ENCODE measurements at regions not wholly inside any gene's neighbourhood (a gene's known extent, or its start where the extent isn't known, plus 50 kb on each side); places are given as distances from the start of the nearest gene placed in this dataset.

DNA sequence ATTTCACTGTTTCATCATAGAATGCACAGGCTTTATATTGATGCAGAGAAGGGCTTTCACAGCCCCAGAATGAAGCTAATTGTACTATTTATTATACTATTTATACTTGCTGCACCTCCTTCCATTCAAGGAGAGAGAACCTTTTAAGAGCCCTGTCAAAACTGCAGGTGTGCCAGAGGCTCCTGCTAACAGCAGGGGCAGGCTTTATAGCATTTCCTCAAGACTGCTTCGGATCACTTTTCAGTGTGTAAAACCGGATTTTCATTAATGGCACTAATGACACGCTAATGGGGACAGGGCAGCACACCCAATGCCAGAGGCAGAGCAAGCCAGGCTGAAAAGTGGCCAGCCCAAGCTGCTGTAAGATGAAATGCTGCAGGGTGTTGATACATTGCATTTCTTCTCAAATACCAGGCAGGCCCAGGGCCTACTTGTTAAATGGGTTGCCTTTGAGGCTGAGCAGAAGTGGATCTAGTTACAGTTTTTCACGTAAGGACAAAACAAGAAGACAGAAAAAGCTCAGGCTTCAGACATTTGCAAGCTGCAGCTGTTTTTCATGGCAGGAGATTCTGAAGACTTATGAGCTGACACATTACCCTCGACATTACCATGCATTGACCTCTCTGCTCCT lies 487.7 kb upstream of the BTBD3 start (continued):
- TF ChIP-seq, protein P1, sequence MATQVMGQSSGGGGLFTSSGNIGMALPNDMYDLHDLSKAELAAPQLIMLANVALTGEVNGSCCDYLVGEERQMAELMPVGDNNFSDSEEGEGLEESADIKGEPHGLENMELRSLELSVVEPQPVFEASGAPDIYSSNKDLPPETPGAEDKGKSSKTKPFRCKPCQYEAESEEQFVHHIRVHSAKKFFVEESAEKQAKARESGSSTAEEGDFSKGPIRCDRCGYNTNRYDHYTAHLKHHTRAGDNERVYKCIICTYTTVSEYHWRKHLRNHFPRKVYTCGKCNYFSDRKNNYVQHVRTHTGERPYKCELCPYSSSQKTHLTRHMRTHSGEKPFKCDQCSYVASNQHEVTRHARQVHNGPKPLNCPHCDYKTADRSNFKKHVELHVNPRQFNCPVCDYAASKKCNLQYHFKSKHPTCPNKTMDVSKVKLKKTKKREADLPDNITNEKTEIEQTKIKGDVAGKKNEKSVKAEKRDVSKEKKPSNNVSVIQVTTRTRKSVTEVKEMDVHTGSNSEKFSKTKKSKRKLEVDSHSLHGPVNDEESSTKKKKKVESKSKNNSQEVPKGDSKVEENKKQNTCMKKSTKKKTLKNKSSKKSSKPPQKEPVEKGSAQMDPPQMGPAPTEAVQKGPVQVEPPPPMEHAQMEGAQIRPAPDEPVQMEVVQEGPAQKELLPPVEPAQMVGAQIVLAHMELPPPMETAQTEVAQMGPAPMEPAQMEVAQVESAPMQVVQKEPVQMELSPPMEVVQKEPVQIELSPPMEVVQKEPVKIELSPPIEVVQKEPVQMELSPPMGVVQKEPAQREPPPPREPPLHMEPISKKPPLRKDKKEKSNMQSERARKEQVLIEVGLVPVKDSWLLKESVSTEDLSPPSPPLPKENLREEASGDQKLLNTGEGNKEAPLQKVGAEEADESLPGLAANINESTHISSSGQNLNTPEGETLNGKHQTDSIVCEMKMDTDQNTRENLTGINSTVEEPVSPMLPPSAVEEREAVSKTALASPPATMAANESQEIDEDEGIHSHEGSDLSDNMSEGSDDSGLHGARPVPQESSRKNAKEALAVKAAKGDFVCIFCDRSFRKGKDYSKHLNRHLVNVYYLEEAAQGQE (IDR thresholded peaks at IDR 0.05; ENCODE audit: unreplicated experiment) = no peak
- TF ChIP-seq NANOG (IDR thresholded peaks at IDR 0.05; ENCODE audit: borderline replicate concordance) (no peak), EZH2 (IDR thresholded peaks at IDR 0.05; ENCODE audit: low read depth, unreplicated experiment) (no peak), JUNB (IDR thresholded peaks at IDR 0.05; ENCODE audit: unreplicated experiment) (no peak)

DNA sequence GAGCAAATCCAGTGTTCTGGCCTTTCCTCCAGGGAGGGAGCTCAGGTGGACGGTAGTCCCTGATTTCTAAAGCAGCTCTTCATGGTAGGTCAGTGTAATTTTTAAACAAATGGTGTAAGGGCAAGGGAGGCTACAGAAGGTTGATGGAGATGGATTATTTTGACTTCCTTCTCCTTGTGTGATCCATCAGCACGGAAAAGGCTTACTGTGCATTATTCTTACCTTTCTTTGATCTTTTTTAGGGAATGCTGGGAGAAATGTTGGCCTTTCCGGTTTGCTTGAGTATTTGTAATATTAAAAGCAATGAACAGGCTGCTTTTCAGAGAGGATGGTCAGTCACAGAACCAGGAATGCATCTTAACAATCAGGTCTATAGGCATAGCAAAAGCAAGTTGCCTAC lies 487.0 kb upstream of the BTBD3 start:
- Histone ChIP-seq H3K4me2 (no peak overlapping the region), H3K4me1 (ENCODE audit: insufficient read depth) (peaks cover 6% of the 10 kb centered on the region; the same call in 1 of the 2 replicates), H3F3A (replicated peaks; ENCODE audit: low read depth) (no peaks in the 10 kb centered on the region), H2AFZ (peak overlapping the region; percentile 53; the same call in 1 of the 2 replicates), H3K36me3 (ENCODE audit: insufficient read depth) (no peaks in the 10 kb centered on the region), H3K79me2 (replicated peaks; ENCODE audit: insufficient read depth) (no peaks in the 10 kb centered on the region), H3K9me2 (ENCODE audit: insufficient read depth) (0 out of 2 replicates have a peak, but pooled peaks cover 4% of the 10 kb centered on the region), H3K27ac (ENCODE audit: low read depth) (no peak overlapping the region), H4K20me1 (replicated peaks; ENCODE audit: insufficient read depth) (no peaks in the 10 kb centered on the region), H3K27me3 (ENCODE audit: insufficient read depth) (no peaks in the 10 kb centered on the region), H3K4me3 (no peak overlapping the region)
- peaks cover 19% of the 10 kb centered on the region for H3K9me3 Mint-ChIP-seq
- no peak for DNase-seq (ENCODE audit: low spot score)
- peaks cover 15% of the 10 kb centered on the region; the same call in 2 of the 3 replicates for H3K36me3 Mint-ChIP-seq (ENCODE audit: low read depth)
- no peaks in the 10 kb centered on the region for H3K27me3 Mint-ChIP-seq (ENCODE audit: insufficient read depth, low read depth, poor library complexity)
- no peak overlapping the region for H3K4me3 Mint-ChIP-seq
- H3K27ac Mint-ChIP-seq = no peak overlapping the region; the same call in 1 of the 2 replicates
- no peak for ATAC-seq
- peaks cover 7% of the 10 kb centered on the region; the same call in 2 of the 3 replicates for H3K4me1 Mint-ChIP-seq
- TF ChIP-seq, protein P2, sequence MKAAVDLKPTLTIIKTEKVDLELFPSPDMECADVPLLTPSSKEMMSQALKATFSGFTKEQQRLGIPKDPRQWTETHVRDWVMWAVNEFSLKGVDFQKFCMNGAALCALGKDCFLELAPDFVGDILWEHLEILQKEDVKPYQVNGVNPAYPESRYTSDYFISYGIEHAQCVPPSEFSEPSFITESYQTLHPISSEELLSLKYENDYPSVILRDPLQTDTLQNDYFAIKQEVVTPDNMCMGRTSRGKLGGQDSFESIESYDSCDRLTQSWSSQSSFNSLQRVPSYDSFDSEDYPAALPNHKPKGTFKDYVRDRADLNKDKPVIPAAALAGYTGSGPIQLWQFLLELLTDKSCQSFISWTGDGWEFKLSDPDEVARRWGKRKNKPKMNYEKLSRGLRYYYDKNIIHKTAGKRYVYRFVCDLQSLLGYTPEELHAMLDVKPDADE (IDR thresholded peaks at IDR 0.05) = no peak
- no peak for TF ChIP-seq STAT1 (IDR thresholded peaks at IDR 0.05; ENCODE audit: unreplicated experiment)
- TF ChIP-seq POLR2AphosphoS5 (IDR thresholded peaks at IDR 0.05; ENCODE audit: low read depth) = no peak
- TF ChIP-seq ZNF114 (CRISPR knock-in tag; IDR thresholded peaks at IDR 0.05) = no peak
- TF ChIP-seq EZH2phosphoT487 (IDR thresholded peaks at IDR 0.05; ENCODE audit: unreplicated experiment) = no peak
- TF ChIP-seq, protein P1 (IDR thresholded peaks at IDR 0.05; ENCODE audit: unreplicated experiment) = no peak
- no peak for TF ChIP-seq JUNB (IDR thresholded peaks at IDR 0.05; ENCODE audit: unreplicated experiment)
- TF ChIP-seq NANOG (IDR thresholded peaks at IDR 0.05; ENCODE audit: borderline replicate concordance) = no peak
- no peak for TF ChIP-seq CREB1 (CRISPR knock-in tag; IDR thresholded peaks at IDR 0.05; ENCODE audit: low read depth)

Measured in GM23338 (cell line).